Brain microvascular endothelial cell (primary cell): ENCODE measurements at regions not wholly inside any gene's neighbourhood (a gene's known extent, or its start where the extent isn't known, plus 50 kb on each side); places are given as distances from the start of the nearest gene placed in this dataset.

ENCODE experiments used
- DNase-seq: peaks from one replicate; pipeline ENCODE4 v3.0.0-alpha.2; 2020
- H3K27ac ChIP-seq: fragments of 250-450 bp; sonication (Bioruptor Pico); 2 replicates; pipeline ENCODE4 v1.5.1; 2020; ENCODE audit warnings: mild to moderate bottlenecking, moderate library complexity
- H3K27me3 ChIP-seq: fragments of 250-450 bp; sonication (Bioruptor Pico); replicated peaks from 2 replicates; pipeline ENCODE4 v1.5.1; 2020; ENCODE audit warnings: mild to moderate bottlenecking
- H3K36me3 ChIP-seq: fragments of 250-450 bp; sonication (Bioruptor Pico); replicated peaks from 2 replicates; pipeline ENCODE4 v1.5.1; 2020; ENCODE audit warnings: mild to moderate bottlenecking
- H3K4me3 ChIP-seq: 2 replicates; pipeline ENCODE4 v1.5.1; 2011; ENCODE audit warnings: low read depth, mild to moderate bottlenecking, control low read depth, low read length, moderate library complexity
- in situ Hi-C: cut with HindIII; loops from 2 replicates; pipeline ENCODE4 v1.10.0; 2017; ENCODE audit warnings: low sequenced_read_pairs, low pct_ligation_motif_present
- TF ChIP-seq, protein P1 (sequence below): IDR thresholded peaks from 2 replicates; pipeline ENCODE4 v1.5.1; 2011; ENCODE audit warnings: low read depth, mild to moderate bottlenecking, moderate library complexity, low read length, control low read depth, inconsistent platforms; ENCODE audit errors: missing control alignments

- Histone ChIP-seq H3K36me3 (no peaks in the 10 kb centered on the region), H3K4me3 (no peak overlapping the region), H3K27ac (no peak overlapping the region), H3K27me3 (no peaks in the 10 kb centered on the region)
- in situ Hi-C loops = no loop called here
- DNase-seq = no peak
- TF ChIP-seq, protein P1, sequence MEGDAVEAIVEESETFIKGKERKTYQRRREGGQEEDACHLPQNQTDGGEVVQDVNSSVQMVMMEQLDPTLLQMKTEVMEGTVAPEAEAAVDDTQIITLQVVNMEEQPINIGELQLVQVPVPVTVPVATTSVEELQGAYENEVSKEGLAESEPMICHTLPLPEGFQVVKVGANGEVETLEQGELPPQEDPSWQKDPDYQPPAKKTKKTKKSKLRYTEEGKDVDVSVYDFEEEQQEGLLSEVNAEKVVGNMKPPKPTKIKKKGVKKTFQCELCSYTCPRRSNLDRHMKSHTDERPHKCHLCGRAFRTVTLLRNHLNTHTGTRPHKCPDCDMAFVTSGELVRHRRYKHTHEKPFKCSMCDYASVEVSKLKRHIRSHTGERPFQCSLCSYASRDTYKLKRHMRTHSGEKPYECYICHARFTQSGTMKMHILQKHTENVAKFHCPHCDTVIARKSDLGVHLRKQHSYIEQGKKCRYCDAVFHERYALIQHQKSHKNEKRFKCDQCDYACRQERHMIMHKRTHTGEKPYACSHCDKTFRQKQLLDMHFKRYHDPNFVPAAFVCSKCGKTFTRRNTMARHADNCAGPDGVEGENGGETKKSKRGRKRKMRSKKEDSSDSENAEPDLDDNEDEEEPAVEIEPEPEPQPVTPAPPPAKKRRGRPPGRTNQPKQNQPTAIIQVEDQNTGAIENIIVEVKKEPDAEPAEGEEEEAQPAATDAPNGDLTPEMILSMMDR = no peak
Measured at GRCh38 chr9:22809371-22809770, 362.7 kb downstream of the DMRTA1 start.

- Histone ChIP-seq H3K27me3 (no peaks in the 10 kb centered on the region), H3K36me3 (no peaks in the 10 kb centered on the region), H3K27ac (no peak overlapping the region), H3K4me3 (no peak overlapping the region)
- TF ChIP-seq, protein P1 = peak; percentile 38
- in situ Hi-C loops = no loop called here
- no peak for DNase-seq
Measured at GRCh38 chr9:22813529-22813928, 366.9 kb downstream of the DMRTA1 start.

DNA sequence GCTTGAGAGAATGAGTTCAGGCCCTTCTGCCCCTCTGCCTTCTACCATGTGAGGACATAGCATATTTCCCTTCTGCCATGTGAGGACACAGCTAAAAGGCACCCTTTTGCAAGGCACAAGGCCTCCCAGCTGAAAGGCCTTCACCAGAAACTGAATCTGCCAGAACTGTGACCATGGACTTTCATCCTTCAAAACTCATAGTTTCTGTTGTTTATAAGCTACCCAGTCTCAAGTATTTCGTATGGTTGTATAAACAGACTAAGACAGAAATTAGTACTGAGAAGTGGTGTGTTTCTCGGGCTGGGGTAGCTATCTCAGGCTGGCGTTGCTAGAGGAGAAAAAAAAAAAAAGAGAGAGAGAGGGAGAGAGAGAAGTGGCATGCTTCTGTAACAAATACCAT is 368.6 kb downstream of the DMRTA1 start:
- Histone ChIP-seq H3K36me3 (no peaks in the 10 kb centered on the region), H3K4me3 (no peak overlapping the region), H3K27me3 (no peaks in the 10 kb centered on the region), H3K27ac (no peak overlapping the region)
- in situ Hi-C loops = no loop called here
- DNase-seq = no peak
- TF ChIP-seq, protein P1 = no peak

DNA sequence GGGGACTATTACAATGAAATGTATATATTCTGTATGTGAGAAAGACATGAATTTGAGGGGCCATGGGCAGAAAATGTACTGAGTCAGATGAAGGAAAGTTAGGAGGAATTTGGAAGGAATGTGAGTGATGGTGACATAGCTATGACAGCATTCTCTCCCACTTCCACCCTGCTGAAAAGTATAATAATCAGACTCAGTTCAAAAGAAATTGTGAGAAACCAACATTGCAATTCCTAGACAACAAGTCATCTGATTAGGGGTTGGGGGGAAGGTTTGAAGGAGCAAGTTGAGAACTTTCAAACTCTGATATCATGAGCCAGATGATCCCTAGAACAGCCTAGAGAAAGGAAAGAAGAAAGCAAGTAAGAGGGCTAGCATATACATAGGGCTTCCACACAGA is 370.6 kb downstream of the DMRTA1 start:
- TF ChIP-seq, protein P1 = no peak
- Histone ChIP-seq H3K36me3 (no peaks in the 10 kb centered on the region), H3K27ac (no peak overlapping the region), H3K4me3 (no peak overlapping the region), H3K27me3 (no peaks in the 10 kb centered on the region)
- in situ Hi-C loops = no loop called here
- DNase-seq = peak; percentile 0

DNA sequence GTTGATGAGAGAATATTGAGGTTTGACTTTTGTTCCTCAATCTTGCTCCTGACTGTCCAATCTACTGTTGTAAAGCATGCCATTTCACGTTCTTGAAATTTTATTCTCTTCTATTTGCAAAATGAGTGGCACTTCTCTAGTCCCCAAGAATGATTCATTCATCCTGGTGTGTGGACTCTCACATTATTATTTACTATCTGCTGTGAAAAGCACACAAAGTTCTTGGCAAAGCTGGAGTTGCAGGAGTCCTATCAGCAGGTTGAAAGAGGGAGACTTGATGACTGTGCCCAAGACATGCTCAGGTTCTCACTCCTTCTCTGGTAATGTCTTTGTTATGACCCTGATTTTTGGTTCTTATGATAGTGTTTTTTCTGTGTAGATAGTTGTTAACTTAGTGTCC is 382.6 kb downstream of the DMRTA1 start:
- Histone ChIP-seq H3K4me3 (no peak overlapping the region), H3K27ac (no peak overlapping the region), H3K36me3 (no peaks in the 10 kb centered on the region), H3K27me3 (no peaks in the 10 kb centered on the region)
- no peak for DNase-seq
- in situ Hi-C loops = no loop called here
- TF ChIP-seq, protein P1 = no peak

DNA sequence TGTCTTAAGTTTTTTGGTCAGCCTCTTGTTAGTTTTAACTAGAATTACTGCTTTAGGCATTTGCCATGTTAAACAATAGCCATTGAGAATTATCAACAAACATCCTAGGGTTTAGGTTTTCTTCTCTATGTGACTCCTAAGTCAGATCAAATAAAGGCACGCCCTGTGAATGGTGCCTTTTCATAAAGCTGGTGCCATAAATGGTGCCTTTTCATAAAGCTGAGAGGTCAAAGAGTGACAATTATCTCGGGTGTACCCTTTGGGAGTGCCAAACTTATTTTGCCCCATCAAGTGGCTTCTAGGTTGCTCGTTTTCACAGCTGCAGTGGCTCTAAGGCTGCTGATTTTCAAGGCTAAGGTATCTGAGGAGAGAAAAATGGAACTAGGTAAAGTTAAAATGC is 391.6 kb downstream of the DMRTA1 start:
- H3K36me3 ChIP-seq = no peaks in the 10 kb centered on the region
- no peak overlapping the region for H3K27ac ChIP-seq
- no peaks in the 10 kb centered on the region for H3K27me3 ChIP-seq
- H3K4me3 ChIP-seq = no peak overlapping the region
- TF ChIP-seq, protein P1 = no peak
- in situ Hi-C loops = no loop called here
- DNase-seq = no peak
